Fibroblast of peridontal ligament (primary cell): ENCODE measurements at regions not wholly inside any gene's neighbourhood (a gene's known extent, or its start where the extent isn't known, plus 50 kb on each side); places are given as distances from the start of the nearest gene placed in this dataset.

Source experiments
- DNase-seq: peaks from one replicate; pipeline ENCODE4 v3.0.0-alpha.2; 2010; ENCODE audit errors: extremely low read depth

- DNase-seq: no peak
Observed at GRCh38 chr2:30048636-30049175, 98.1 kb upstream of the YPEL5 start.

- DNase-seq: no peak
Observed at GRCh38 chr2:30055548-30055947, 91.3 kb upstream of the YPEL5 start.

GRCh38 chr2:30060562-30060961 is 86.2 kb upstream of the YPEL5 start:
- DNase-seq: no peak

GRCh38 chr2:30068067-30068466 is 78.7 kb upstream of the YPEL5 start:
- no peak for DNase-seq

- peak; percentile 78 for DNase-seq
Observed at GRCh38 chr2:30072250-30072842, 74.5 kb upstream of the YPEL5 start.

GRCh38 chr2:30073523-30073922 is 73.3 kb upstream of the YPEL5 start:
- no peak for DNase-seq

- DNase-seq: peak; percentile 15
Observed at GRCh38 chr2:30074023-30074422, 72.8 kb upstream of the YPEL5 start.

- DNase-seq: no peak
Observed at GRCh38 chr2:30078521-30078920, 68.3 kb upstream of the YPEL5 start.

- no peak for DNase-seq
Observed at GRCh38 chr2:30084915-30085314, 61.9 kb upstream of the YPEL5 start.

GRCh38 chr2:30089171-30089570 is 57.6 kb upstream of the YPEL5 start:
- no peak for DNase-seq

- DNase-seq: no peak
Observed at GRCh38 chr2:30095402-30095801, 51.4 kb upstream of the YPEL5 start.

- DNase-seq: no peak
Observed at GRCh38 chr2:30096451-30096850, 50.4 kb upstream of the YPEL5 start.
